K562 (cell line): ENCODE measurements at regions not wholly inside any gene's neighbourhood (a gene's known extent, or its start where the extent isn't known, plus 50 kb on each side); places are given as distances from the start of the nearest gene placed in this dataset.

ENCODE experiments used
- ATAC-seq: fragments of 200-7000 bp; cut with Tn5 transposase; 3 replicates; pipeline ENCODE4 v1.9.1; 2020; ENCODE audit warnings: moderate library complexity
- BruUV-seq: library from RNA; stranded (reverse); fragments of 400-500 nt; replicated peaks from 2 replicates; lab custom pipeline; 2021; lab: Mats Ljungman, UMichigan
- CTCF ChIA-PET: fragments of 300-600 bp; formaldehyde crosslinking; extraction: SDS; loops from one replicate; lab custom pipeline; 2021; ENCODE audit warnings: low intra/inter-chr PET ratio; lab: Yijun Ruan, JAX
- POLR2A ChIA-PET: fragments of 300-600, 350-650 bp; sonication (Branson Sonifier 250); formaldehyde crosslinking; extraction: SDS; loops from one replicate; lab custom pipeline; 2021; ENCODE audit warnings: antibody characterized with exemption, inconsistent platforms; lab: Yijun Ruan, JAX
- DNase-seq, 4 experiments: peaks; one replicate each; pipeline versions ENCODE4 v3.0.0 to v3.0.0-alpha.2; 2011 to 2018; ENCODE audit warnings: low spot score in 3 of 4, mixed read lengths in 3 of 4; ENCODE audit errors: extremely low read depth in 1 of 4
- FAIRE-seq: peaks from 2 replicates; lab custom pipeline; 2011; peaks lifted over from hg19 to GRCh38; lab: Jason Lieb, UNC
- H2AFZ ChIP-seq: 2 replicates; pipeline ENCODE4 v1.6.0; 2011; ENCODE audit warnings: low read depth, low read length, control low read depth, inconsistent platforms
- H3K27ac ChIP-seq: fragments of 200-600 bp; 3 replicates; pipeline ENCODE4 v1.8.0; 2011; ENCODE audit warnings: low read depth, mild to moderate bottlenecking, control low read depth, inconsistent platforms, low read length, moderate library complexity, mixed read lengths; ENCODE audit errors: extremely low read depth
- H3K27me3 ChIP-seq, 2 experiments: fragments of 300-600 bp in 1 of 2; 2 replicates in 1 of 2; 3 replicates in 1 of 2; pipeline versions ENCODE4 v1.6.0 to v1.8.0; 2011; ENCODE audit warnings: inconsistent platforms in 2 of 2, low read length in 2 of 2, mild to moderate bottlenecking in 1 of 2, mixed read lengths in 1 of 2, moderate library complexity in 1 of 2; ENCODE audit not compliant: control insufficient read depth in 2 of 2, insufficient read depth in 2 of 2
- H3K36me3 ChIP-seq: fragments of 300-600 bp; 3 replicates; pipeline ENCODE4 v1.8.0; 2011; ENCODE audit warnings: mild to moderate bottlenecking, low read length, inconsistent platforms; ENCODE audit not compliant: control insufficient read depth, insufficient read depth
- H3K4me1 ChIP-seq, 2 experiments: fragments of 200-600 bp in 1 of 2; replicated peaks in 1 of 2; 2 replicates in 1 of 2; 3 replicates in 1 of 2; pipeline versions ENCODE4 v1.5.1 to v1.8.0; 2011; ENCODE audit warnings: inconsistent platforms in 2 of 2, low read length in 2 of 2, mild to moderate bottlenecking in 1 of 2, mixed read lengths in 1 of 2, moderate library complexity in 1 of 2; ENCODE audit not compliant: control insufficient read depth in 2 of 2, insufficient read depth in 2 of 2
- H3K4me2 ChIP-seq: 2 replicates; pipeline ENCODE4 v1.6.1; 2011; ENCODE audit warnings: low read length, control low read depth, inconsistent platforms, mixed read lengths; ENCODE audit not compliant: insufficient read depth
- H3K4me3 ChIP-seq: fragments of 200-600 bp; sonication (generic), shearing (Covaris generic); 2 replicates; pipeline ENCODE4 v1.5.1; 2016; ENCODE audit warnings: control low read depth, inconsistent platforms
- H3K79me2 ChIP-seq: fragments of 200-600 bp; 3 replicates; pipeline ENCODE4 v1.8.0; 2011; ENCODE audit warnings: low read length, inconsistent platforms; ENCODE audit not compliant: control insufficient read depth, insufficient read depth
- H3K9ac ChIP-seq, 2 experiments: 2 replicates each; pipeline versions ENCODE4 v1.6.0 to v1.6.1; 2011; ENCODE audit warnings: low read depth in 2 of 2, low read length in 2 of 2, control low read depth in 1 of 2, inconsistent platforms in 1 of 2, mild to moderate bottlenecking in 1 of 2, mixed read lengths in 1 of 2; ENCODE audit not compliant: insufficient read depth in 1 of 2
- H3K9me1 ChIP-seq: one replicate; pipeline ENCODE4 v1.6.0; 2011; ENCODE audit warnings: inconsistent platforms, mild to moderate bottlenecking, low read length, moderate library complexity; ENCODE audit not compliant: control insufficient read depth, insufficient read depth
- H3K9me3 ChIP-seq: replicated peaks from 2 replicates; pipeline ENCODE4 v1.5.1; 2011; ENCODE audit warnings: low read depth, low read length, inconsistent platforms; ENCODE audit not compliant: control insufficient read depth, insufficient read depth
- H4K20me1 ChIP-seq: replicated peaks from 2 replicates; pipeline ENCODE4 v1.6.1; 2011; ENCODE audit warnings: low read length, inconsistent platforms, mixed read lengths; ENCODE audit not compliant: control insufficient read depth, insufficient read depth
- FOXA1 ChIP-seq: fragments of 450-650 bp; IDR thresholded peaks from 2 replicates; pipeline ENCODE4 v1.6.1; 2016; ENCODE audit warnings: mild to moderate bottlenecking, borderline replicate concordance
- MNT ChIP-seq, 2 experiments: fragments of 450-650 bp; conservative IDR thresholded peaks; 2 replicates each; pipeline ENCODE4 v1.6.1; 2017; ENCODE audit warnings: mild to moderate bottlenecking in 2 of 2, moderate library complexity in 2 of 2
- TFE3 ChIP-seq: fragments of 450-650 bp; formaldehyde crosslinking; IDR thresholded peaks from 2 replicates; pipeline ENCODE4 v1.4.0; 2020; ENCODE audit warnings: mild to moderate bottlenecking, mixed read lengths
- WGBS: fragments of 100-300 bp; shearing (Covaris generic); methylation state at CpG from one replicate; pipeline ENCODE4 v1.1.6; 2016; ENCODE audit warnings: low coverage, mixed read lengths; ENCODE audit not compliant: insufficient coverage; ENCODE audit errors: missing lambda C conversion rate; 5-methylcytosine and 5-hydroxymethylcytosine counted together
- in situ Hi-C: fragments of 300-500 bp; cut with MboI; formaldehyde crosslinking; loops from 4 replicates; pipeline ENCODE4 v1.15.0; 2018; ENCODE audit warnings: inconsistent platforms, mixed read lengths
- intact Hi-C: fragments of 100-400 bp; cut with micrococcal nuclease; formaldehyde crosslinking; loops from 2 replicates; pipeline ENCODE4 v1.14.2; 2022

- TF ChIP-seq TFE3 (CRISPR knock-in tag) (no peak), FOXA1 (no peak)
Measured at GRCh38 chr2:66957198-66957597, 439.9 kb upstream of the ETAA1 start (continued).

- 1% methylated on average over 4 of the region's 4 CpGs for WGBS
Measured at GRCh38 chr2:66957677-66958076, 439.5 kb upstream of the ETAA1 start.

More at GRCh38 chr2:66957677-66958076, 439.5 kb upstream of the ETAA1 start:
- intact Hi-C loops = no loop called here
- POLR2A ChIA-PET = interaction anchor here (0.8 kb wide), 1 partner anchor 130 kb away, joined by 3 read pairs; no protein-coding TSS in a partner anchor
- Histone ChIP-seq H3K9ac (no peak overlapping the region), H3K9me1 (no peaks in the 10 kb centered on the region), H3K79me2 (no peaks in the 10 kb centered on the region), H3K4me3 (no peak overlapping the region), H3K4me1 (no peaks in the 10 kb centered on the region), H2AFZ (no peak overlapping the region), H3K27me3 (no peaks in the 10 kb centered on the region), H3K27ac (no peak overlapping the region), H4K20me1 (no peaks in the 10 kb centered on the region), H3K9me3 (no peaks in the 10 kb centered on the region), H3K4me2 (no peak overlapping the region), H3K36me3 (no peaks in the 10 kb centered on the region)
- TF ChIP-seq MNT (conservative IDR thresholded peaks at IDR 0.05) = no peak
- FAIRE-seq = no peak
- in situ Hi-C loops = no loop called here
- CTCF ChIA-PET = no interaction called here
- BruUV-seq = no TSS peak
- no peak for DNase-seq
- ATAC-seq = no peak
